RPMI7951 (cell line): ENCODE measurements at regions not wholly inside any gene's neighbourhood (a gene's known extent, or its start where the extent isn't known, plus 50 kb on each side); places are given as distances from the start of the nearest gene placed in this dataset.

Experiments
- DNase-seq: peaks from one replicate; pipeline ENCODE4 v3.0.0-alpha.2; 2012; ENCODE audit warnings: low read depth

DNA sequence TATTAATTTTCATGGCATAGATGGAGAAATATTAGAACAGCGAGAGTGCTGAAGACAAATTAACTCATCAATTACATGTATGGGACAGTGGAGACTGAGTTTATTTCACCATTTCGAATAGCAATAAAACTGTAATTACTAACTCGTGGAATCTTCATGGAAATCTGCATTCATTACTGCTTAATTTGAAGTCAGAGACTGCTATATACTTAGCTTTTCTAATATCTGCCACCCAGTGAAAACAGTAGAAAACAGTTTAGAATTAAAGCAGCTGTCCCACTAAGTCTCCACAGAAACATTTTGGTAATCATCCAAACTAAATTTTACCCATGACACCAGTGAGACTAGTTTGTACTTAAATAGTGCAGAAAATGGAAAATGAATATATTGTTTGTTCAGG is 56.8 kb downstream of the IZUMO3 start:
- no peak for DNase-seq

DNA sequence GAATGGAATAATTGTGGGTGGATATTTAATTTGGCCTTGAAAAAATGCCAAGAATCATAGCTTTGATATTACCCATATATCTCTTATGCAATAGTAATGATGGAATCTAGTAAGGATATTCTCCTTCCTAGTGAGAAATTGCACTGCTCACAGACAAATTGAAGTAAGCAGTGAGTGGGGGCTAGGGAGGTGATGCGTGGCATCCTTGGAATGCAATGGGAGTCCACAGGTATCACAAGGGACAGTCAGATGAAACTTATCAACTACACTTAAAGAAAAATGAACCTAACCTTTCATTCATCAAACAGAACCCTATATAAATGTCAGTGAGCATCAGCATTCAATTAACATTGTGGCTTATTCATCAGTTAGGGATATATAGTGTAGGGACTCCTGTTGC is 57.8 kb downstream of the IZUMO3 start:
- DNase-seq, result no peak

DNA sequence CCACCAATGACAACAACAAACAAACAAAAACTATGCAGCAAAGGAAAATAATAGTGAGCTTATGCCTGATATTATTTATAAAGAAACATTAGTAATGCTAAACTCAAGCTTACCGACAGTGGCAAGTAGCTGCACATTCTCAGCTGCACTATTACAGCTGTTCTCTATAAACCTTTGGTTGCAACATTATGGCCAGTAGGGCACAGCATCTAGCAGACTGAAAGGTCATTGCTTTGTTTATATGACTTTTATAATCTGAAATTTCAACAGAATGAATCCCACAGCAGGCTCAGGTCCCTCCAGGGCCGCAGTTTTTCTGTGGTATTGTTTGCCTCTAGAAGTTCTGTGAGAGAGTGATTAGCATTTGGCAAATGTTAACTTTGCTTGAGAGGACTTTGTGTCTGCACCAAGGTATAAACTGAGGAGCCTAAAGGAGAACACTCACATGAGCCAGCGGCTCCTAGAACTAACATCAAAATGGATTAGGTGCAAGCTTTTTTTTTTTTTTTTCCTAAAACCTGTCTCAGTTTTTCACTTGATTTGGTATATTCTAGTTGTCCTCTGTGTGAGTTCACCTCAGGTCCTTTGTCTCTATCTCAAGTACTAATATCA is 58.3 kb downstream of the IZUMO3 start:
- no peak for DNase-seq

DNA sequence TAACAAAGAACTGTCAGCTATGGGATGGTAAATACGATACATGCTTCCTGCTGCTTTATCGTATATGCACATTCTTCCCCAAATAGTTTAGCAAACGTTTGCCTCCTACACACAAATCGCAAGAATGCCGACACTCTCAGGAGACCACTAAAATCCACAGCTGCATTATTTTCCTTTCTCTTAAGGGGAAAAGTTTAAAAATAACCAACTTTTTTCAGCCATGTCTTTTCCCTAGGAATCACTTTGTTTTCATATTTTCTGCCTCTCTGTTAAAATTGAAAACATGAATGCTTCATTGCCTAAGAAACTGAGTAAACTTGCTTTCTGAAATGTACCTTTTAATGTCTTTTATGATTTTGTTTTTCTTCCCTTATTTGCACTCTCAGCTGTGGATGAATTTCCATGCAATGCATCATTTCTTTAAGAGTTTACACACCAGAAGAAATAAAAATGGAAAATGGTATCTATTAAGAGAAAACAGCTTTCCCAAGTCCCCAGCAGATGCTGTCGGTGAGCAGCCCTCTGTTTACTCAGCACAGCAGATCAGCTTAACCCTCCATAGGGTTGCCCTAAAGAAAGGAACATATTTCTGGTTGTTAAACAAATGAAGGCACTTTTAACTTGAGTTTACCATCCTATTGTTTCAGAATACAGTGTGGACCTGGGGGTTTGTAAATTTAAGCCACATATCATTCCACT is 66.2 kb downstream of the IZUMO3 start:
- no peak for DNase-seq

DNA sequence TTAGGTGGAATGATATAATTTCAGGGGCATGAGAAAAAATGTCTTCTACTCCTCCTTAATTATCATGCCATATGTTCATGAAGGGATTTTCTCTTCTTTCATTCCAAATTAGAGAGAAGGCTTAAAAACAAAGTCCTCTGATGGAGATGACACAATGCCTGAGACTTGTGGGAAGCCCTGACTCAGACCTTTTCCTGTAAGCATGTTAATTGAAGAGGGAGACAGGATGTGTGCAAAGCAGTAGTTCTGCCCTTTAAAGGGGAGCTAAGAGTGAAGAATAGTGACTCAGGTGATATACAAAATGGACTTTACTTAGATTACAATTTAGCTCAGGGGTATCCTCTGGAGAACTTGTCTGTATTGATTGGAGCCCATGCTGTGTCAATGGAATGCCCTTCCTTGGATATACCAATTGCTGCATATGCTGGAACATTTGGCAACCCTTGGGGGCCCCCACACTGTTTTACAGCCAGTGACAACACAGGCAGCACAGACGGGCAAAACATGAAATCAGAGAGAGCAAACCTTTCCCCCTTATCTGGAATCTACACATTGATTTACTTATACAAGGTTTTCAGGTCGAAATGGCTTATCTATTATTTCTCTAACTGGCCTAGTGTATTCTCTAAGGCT is 81.3 kb downstream of the IZUMO3 start:
- DNase-seq, result no peak

- no peak for DNase-seq
These were observed 82.7 kb downstream of the IZUMO3 start for GRCh38 chr9:24462951-24463350.

GRCh38 chr9:24460781-24461180 is 84.9 kb downstream of the IZUMO3 start:
- DNase-seq, result no peak

DNA sequence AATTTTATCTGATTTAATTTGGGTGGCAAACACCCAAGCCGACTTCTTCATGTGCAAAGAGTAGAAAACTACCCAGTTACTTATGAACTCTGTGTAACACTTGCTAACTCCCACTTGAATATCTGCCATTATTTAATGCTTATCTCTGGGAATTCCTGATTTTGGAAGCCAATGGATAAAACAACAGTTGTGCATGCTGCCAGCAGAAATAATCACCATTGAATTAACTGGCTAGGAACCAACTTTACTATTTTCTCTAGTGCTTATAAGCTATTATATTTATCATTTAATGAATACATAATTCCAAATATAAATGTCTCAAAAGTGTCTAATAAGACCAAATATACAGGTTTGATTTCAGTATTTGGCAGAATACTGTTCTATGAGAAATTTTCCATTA is 85.7 kb downstream of the IZUMO3 start:
- no peak for DNase-seq

DNA sequence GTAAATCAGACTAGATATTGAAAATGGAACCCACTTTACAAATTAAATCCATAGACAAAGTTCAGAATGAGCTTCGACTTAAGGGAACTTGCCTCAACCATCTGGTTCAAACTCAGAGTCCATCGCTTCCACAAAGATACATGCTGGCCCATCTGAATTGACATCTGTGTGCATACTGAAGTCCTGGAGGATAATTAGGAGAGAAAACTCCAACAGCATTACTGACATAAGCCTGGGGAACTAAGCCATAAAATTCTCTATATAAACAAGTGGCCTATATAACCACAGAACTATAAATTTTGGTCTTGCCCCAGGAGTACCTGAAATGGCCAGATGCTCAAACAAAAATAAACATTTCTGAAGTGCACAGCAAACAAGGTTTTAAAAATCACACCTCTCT is 94.4 kb downstream of the IZUMO3 start:
- DNase-seq, result no peak

- DNase-seq, result no peak
These were observed 95.7 kb downstream of the IZUMO3 start for GRCh38 chr9:24449976-24450375.

DNA sequence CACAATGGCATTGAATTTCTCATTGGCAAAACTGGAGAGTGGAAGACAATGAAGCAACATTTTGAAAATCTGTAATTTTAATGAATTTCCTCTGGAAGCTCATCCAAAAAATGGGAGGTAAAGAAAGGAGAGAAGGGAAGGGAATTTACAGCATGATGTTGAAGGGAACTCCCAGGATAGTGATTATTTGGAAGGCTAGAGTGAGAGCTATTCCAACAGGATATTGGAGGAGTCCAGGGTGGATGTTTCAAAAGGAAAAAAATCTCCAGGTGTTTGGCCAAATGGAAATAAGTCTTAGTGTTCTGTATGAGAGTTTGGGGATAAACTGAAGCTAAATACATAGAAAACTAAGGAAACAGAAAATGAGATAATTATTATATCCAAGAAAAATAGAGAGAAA is 106.2 kb downstream of the IZUMO3 start:
- no peak for DNase-seq

- no peak for DNase-seq
These were observed 106.8 kb downstream of the IZUMO3 start for GRCh38 chr9:24438876-24439275.

DNA sequence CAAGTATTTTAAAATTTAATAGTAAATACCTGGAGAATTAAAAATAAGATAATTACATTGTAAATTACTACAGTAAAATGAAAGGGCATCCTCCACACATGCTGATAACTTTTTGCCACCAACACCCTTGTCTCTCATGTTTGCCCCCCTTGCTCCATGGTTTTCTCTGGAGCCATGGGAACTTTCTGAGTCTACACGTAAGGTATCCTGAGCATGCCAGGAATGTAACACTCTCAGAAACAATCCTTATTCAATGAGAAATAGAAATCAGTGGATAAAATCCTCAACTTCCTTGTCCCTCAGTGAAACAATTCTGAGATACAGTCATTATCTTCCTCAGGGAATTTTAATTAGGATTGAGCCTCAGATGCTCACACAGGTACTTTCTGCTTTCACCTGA is 108.9 kb downstream of the IZUMO3 start:
- no peak for DNase-seq

GRCh38 chr9:24434183-24434582 is 111.5 kb downstream of the IZUMO3 start:
- no peak for DNase-seq

GRCh38 chr9:24416136-24416535 is 129.6 kb downstream of the IZUMO3 start:
- no peak for DNase-seq

DNA sequence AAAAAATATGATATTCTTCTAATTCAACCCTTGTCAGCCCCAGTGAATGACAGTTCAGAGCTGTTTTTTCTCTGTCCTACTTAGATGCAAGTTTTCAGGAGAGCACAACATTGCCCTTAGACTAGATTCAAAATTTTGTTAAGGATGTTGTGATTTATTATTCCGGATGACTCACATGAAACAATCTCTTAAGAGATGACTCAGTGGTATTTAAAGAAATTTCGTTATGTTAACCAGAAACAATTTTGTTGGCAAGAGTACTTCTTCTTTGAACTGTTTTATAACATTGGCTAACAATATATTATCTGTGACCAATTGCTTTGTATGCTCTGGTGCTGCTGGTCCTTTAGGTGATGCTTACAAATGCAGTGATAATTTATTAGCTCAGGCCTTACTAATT is 132.0 kb downstream of the IZUMO3 start:
- DNase-seq, result peak; percentile 9

DNA sequence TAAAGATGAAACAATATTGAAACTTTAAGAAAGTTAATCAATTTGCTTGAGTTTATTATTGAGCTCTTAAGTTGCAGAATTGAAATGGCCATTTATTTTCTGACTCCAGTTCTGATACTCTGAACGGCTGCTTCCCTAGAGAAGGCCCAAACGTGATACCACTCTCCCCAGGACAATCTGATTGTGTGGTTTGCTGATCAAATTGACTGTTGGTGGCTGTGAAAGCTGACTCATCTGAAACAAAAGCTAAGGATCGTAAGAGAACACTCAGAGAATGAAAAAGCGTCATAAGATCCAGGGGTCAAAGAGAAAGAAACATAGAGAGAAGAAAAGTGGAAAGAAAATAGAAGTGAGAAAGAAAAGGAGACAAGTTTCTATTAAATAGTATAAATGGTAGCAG is 147.2 kb downstream of the IZUMO3 start:
- no peak for DNase-seq

DNA sequence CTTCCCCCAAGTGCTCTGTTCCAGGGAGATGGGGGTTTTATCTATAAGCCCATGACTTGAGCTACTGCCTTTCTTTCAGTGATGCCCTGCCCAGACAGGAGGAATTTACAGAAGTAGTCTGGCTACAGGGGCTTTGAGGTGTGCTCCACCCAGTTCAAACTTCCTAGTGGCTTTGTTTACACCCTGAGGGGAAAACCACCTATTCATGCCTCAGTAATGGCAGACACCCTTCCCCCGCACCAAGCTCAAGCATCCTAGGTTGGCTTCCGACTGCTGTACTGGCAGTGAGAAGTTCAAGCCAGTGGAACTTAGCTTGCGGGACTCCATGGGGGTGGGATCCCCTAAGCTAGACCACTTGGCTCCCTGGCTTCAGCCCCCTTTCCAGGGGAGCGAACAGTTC is 154.6 kb downstream of the IZUMO3 start:
- DNase-seq, result no peak

DNA sequence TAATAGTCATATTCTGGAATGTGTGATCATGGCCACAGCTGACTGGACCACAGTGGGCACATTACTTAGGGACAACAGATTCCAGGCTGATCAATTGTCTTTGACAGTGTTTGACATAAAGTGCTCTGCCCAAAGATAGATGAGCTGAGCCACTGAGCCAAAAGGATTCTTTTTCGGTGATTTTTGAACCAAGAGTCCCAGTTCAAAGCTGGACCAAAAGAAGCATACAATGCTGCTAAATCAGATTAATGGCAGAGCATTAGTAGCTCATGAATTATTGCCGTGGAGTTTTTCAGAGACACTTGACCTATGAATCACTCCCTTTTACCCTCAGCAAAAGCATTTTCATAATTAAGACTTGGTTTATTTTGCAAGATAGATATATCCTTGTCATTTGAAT is 160.6 kb downstream of the IZUMO3 start:
- no peak for DNase-seq

DNA sequence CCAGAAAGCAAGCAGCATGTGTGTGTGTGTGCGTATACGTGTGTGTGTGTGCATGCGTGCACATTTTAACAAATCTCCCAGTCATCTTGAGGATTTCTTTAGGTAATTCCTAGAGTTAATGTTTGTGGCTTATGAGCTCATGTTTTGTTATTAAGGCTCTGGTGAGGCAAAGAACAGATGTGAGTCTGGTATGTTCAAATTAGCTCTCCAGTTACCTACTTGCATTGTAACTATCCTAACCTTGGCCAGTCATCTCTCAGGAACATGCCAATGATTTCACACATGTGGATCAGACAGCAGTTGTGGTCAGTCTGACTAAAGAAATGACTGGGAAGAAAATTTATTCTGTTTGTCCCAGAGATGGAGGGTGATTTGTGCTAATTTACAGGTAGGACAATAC is 163.1 kb downstream of the IZUMO3 start:
- DNase-seq, result no peak

DNA sequence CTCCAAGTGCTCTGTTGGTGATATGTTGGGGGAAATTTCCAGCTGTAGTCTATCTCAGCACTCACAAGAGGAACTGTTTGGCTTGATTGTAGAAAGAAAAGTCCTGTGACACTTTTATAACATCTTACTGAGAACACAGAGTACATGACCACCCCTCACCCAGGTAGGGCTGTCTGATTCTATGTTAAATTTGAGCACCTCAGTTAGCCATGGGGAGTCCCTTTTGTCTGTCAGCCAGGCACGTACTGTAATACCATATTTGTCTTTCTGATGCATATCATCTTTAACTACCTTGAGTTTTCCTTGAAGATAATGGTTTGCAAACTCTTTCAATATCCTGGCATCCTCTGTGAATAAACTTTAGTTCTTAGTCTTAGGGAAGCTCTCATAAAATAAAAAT is 164.5 kb downstream of the IZUMO3 start:
- DNase-seq, result no peak

DNA sequence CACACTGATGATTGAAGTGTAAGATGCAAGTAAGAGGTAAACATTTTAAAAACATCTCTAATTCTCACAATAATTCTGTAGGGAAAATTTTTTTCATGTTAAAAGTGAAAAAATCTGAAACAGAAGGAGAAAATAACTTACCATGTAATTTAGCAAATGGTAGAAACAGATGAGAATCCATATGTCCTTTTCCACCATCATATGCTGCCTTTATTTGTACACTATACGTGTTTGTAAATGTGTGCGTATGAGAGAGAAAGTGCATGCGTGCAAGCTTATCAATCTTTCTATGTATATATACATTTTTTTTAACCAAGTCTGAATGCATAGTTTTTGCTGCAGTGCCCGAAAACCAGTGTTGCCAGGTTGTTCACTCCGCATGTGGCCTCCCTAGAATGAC is 186.7 kb downstream of the IZUMO3 start:
- DNase-seq, result no peak

DNA sequence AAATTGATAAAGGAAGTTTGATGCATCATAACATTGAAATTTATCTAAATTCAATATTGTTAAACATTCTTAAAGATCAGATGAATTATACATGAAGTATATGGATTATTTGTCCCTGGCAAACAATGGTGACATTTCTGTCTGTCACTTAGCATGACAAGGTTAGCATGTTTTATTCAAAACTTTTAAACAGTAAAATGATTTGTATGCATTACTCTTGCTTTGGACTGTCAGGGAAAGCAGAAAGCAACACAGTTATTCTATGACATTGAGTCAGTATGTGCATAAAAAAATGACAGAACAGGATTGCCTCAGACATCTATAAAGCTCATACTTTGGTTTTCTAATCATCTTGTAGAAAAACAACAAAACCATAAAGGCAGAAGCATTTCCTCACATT is 193.7 kb downstream of the IZUMO3 start:
- no peak for DNase-seq

- DNase-seq, result no peak
These were observed 194.4 kb downstream of the IZUMO3 start for GRCh38 chr9:24351258-24351657.
